ENCODE measurements at regions not wholly inside any gene's neighbourhood (a gene's known extent, or its start where the extent isn't known, plus 50 kb on each side); places are given as distances from the start of the nearest gene placed in this dataset.

DNA sequence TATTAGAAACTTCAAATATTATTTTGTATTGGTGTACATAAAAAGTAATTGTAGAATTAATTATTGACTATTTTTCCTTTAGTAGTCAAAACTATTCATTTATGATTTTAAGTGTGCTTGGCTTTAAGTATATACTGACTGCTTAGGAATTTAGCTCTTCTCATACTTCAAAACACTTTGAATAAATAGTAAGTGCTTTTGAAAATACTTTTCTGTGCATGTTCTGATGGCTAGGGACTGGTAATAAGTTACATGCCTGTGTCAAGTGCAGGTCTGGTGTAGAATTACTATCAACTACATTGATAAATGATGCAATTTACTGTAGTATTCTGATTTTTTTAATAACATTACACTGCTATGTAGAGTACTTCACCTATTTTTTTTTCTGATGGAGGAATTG, 397.6 kb upstream of the SGO1 start:
- Histone ChIP-seq H2BK5ac (ENCODE audit: insufficient read length, low read length) (no peak overlapping the region), H4K91ac (ENCODE audit: insufficient read length, low read depth, low read length) (no peak overlapping the region), H3K56ac (ENCODE audit: insufficient read length, low read depth, low read length) (no peak overlapping the region), H2BK20ac (ENCODE audit: low read depth, low read length, poor library complexity, severe bottlenecking) (no peak overlapping the region), H2AK5ac (ENCODE audit: insufficient read length, low read length) (no peak overlapping the region), H3K9me3 (ENCODE audit: control insufficient read depth, low read depth, low read length) (no peaks in the 10 kb centered on the region), H3K9ac (ENCODE audit: extremely low read depth, insufficient read length, low read length) (no peak overlapping the region), H3K23ac (ENCODE audit: insufficient read length, low read depth, low read length) (no peak overlapping the region), H3K27me3 (ENCODE audit: insufficient read depth, low read length) (no peaks in the 10 kb centered on the region), H2BK12ac (ENCODE audit: insufficient read length, low read depth, low read length) (no peak overlapping the region), H3K18ac (ENCODE audit: insufficient read length, low read depth, low read length) (no peak overlapping the region), H3K27ac (ENCODE audit: insufficient read length, low read depth, low read length) (no peak overlapping the region), H3K14ac (ENCODE audit: insufficient read depth, low read length) (no peak overlapping the region), H4K20me1 (ENCODE audit: control insufficient read depth, insufficient read depth, insufficient read length) (no peaks in the 10 kb centered on the region), H3T11ph (ENCODE audit: low read length) (no peak overlapping the region), H3K4ac (ENCODE audit: low read depth, low read length) (no peak overlapping the region), H3K4me1 (ENCODE audit: insufficient read depth, low read length) (no peaks in the 10 kb centered on the region), H3K4me2 (ENCODE audit: insufficient read depth, insufficient read length, low read length) (no peak overlapping the region), H2BK120ac (ENCODE audit: low read depth, low read length, poor library complexity, severe bottlenecking) (no peak overlapping the region), H3K23me2 (ENCODE audit: insufficient read length, low read depth, low read length, poor library complexity, severe bottlenecking) (no peaks in the 10 kb centered on the region), H3K79me2 (ENCODE audit: insufficient read depth, low read length) (no peaks in the 10 kb centered on the region), H2BK15ac (ENCODE audit: low read depth, low read length) (no peak overlapping the region), H2AFZ (ENCODE audit: low read length) (no peak overlapping the region), H4K8ac (replicated peaks; ENCODE audit: insufficient read length, low read depth, low read length) (no peak overlapping the region), H4K5ac (ENCODE audit: insufficient read length, low read depth, low read length) (no peak overlapping the region), H3K79me1 (ENCODE audit: insufficient read depth, low read depth, low read length, poor library complexity, severe bottlenecking) (no peaks in the 10 kb centered on the region)
- Mint-ChIP-seq H3K36me3 (ENCODE audit: insufficient read depth in 1 of 3, low read depth in 3 of 3) (no peaks in the 10 kb centered on the region), H3K4me1 (peaks cover 5 to 8% of the 10 kb centered on the region in 2 experiments; a peak in 2 of 4 replicates), H3K27me3 (ENCODE audit: low read depth) (peaks cover 1% of the 10 kb centered on the region; the same call in 1 of the 2 replicates), H3K4me3 (no peak overlapping the region), H3K9me3 (no peaks in the 10 kb centered on the region), H3K27ac (no peak overlapping the region)
- no peak for DNase-seq
- TF ChIP-seq, protein P1, sequence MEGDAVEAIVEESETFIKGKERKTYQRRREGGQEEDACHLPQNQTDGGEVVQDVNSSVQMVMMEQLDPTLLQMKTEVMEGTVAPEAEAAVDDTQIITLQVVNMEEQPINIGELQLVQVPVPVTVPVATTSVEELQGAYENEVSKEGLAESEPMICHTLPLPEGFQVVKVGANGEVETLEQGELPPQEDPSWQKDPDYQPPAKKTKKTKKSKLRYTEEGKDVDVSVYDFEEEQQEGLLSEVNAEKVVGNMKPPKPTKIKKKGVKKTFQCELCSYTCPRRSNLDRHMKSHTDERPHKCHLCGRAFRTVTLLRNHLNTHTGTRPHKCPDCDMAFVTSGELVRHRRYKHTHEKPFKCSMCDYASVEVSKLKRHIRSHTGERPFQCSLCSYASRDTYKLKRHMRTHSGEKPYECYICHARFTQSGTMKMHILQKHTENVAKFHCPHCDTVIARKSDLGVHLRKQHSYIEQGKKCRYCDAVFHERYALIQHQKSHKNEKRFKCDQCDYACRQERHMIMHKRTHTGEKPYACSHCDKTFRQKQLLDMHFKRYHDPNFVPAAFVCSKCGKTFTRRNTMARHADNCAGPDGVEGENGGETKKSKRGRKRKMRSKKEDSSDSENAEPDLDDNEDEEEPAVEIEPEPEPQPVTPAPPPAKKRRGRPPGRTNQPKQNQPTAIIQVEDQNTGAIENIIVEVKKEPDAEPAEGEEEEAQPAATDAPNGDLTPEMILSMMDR (conservative IDR thresholded peaks at IDR 0.05), result no peak

Data from H9 (cell line).